Right lobe of liver (tissue), 4 donors: ENCODE measurements at regions not wholly inside any gene's neighbourhood (a gene's known extent, or its start where the extent isn't known, plus 50 kb on each side); places are given as distances from the start of the nearest gene placed in this dataset.
"Not testable (repeated sequence)": the region's sequence is repeated elsewhere in the genome, so short reads cannot be mapped to it uniquely, and the experiment has no call there.

Experiments used
- POLR2A ChIP-seq: fragments of 450-650 bp; IDR thresholded peaks from one replicate; pipeline ENCODE4 v1.6.1; 2017; ENCODE audit warnings: antibody characterized with exemption, mild to moderate bottlenecking
- TF ChIP-seq, protein P1 (sequence below), 4 donors: fragments of 200-600 bp in 3 of 4; fragments of 450-650 bp in 1 of 4; IDR thresholded peaks; one replicate each; pipeline versions ENCODE4 v1.5.1 to v1.8.0; 2016 to 2022; ENCODE audit warnings: antibody characterized with exemption in 4 of 4, mild to moderate bottlenecking in 2 of 4
- donor health status: DM: no; HTN: no; CAD: no.
- donor health status: DM: no; HTN: no; CAD: no.
- donor health status: DM: no; HTN: yes; CAD: no.

DNA sequence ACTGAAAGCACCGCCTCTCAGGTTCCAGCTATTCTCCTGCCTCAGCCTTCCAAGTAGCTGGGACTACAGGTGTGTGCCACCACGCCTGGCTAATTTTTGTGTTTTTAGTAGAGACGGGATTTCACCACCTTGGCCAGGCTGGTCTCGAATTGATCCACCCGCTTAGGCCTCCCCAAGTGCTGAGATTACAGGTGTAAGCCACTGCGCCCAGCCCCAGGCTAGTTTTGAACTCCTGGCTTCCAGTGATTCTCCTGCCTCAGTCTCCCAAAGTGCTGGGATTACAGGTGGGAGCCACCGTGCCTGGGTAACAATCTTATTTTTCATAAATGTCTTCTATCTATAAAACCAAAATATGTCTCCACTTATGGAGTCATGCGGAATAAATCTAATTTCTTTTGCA lies 104.1 kb upstream of the ZNF438 start:
- TF ChIP-seq, protein P1, sequence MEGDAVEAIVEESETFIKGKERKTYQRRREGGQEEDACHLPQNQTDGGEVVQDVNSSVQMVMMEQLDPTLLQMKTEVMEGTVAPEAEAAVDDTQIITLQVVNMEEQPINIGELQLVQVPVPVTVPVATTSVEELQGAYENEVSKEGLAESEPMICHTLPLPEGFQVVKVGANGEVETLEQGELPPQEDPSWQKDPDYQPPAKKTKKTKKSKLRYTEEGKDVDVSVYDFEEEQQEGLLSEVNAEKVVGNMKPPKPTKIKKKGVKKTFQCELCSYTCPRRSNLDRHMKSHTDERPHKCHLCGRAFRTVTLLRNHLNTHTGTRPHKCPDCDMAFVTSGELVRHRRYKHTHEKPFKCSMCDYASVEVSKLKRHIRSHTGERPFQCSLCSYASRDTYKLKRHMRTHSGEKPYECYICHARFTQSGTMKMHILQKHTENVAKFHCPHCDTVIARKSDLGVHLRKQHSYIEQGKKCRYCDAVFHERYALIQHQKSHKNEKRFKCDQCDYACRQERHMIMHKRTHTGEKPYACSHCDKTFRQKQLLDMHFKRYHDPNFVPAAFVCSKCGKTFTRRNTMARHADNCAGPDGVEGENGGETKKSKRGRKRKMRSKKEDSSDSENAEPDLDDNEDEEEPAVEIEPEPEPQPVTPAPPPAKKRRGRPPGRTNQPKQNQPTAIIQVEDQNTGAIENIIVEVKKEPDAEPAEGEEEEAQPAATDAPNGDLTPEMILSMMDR (IDR thresholded peaks at IDR 0.05): not testable (repeated sequence)
- TF ChIP-seq POLR2A: not testable (repeated sequence)
